ENCODE measurements at regions not wholly inside any gene's neighbourhood (a gene's known extent, or its start where the extent isn't known, plus 50 kb on each side); places are given as distances from the start of the nearest gene placed in this dataset.
A peak's percentile ranks its signal among the peaks of the same experiment; 100 is the strongest.

GRCh38 chr3:141686466-141687291, 51.4 kb upstream of the RNF7 start:
- TF ChIP-seq CTCF (IDR thresholded peaks at IDR 0.05; ENCODE audit: insufficient read depth, low read depth, low read length): no peak
- DNase-seq (ENCODE audit: low read depth): peak; percentile 74
- peak overlapping the region; percentile 54 for H3K4me3 ChIP-seq (ENCODE audit: low read depth, low read length)
